Testis (tissue), 2 donors: ENCODE measurements at regions not wholly inside any gene's neighbourhood (a gene's known extent, or its start where the extent isn't known, plus 50 kb on each side); places are given as distances from the start of the nearest gene placed in this dataset.

ENCODE experiments used
- DNase-seq: peaks from one replicate; pipeline ENCODE4 v3.0.0-alpha.2; 2019
- H3K27ac ChIP-seq, 2 donors: fragments of 200-600 bp; sonication (generic); one replicate each; pipeline ENCODE4 v1.5.1; 2019
- H3K27me3 ChIP-seq: fragments of 200-600 bp; sonication (generic); one replicate; pipeline ENCODE4 v1.5.1; 2019
- H3K36me3 ChIP-seq: fragments of 200-600 bp; sonication (generic); one replicate; pipeline ENCODE4 v1.5.1; 2017; ENCODE audit warnings: low read depth; ENCODE audit errors: missing control alignments
- H3K4me1 ChIP-seq: fragments of 200-600 bp; sonication (generic); one replicate; pipeline ENCODE4 v1.5.1; 2019
- H3K4me3 ChIP-seq, 2 donors: fragments of 200-600 bp; sonication (generic); one replicate each; pipeline ENCODE4 v1.5.1; 2017 to 2019
- H3K9me3 ChIP-seq: fragments of 200-600 bp; sonication (generic); one replicate; pipeline ENCODE4 v1.5.1; 2017
- CTCF ChIP-seq, 3 experiments: fragments of 450-650 bp in 2 of 3; fragments of 200-600 bp in 1 of 3; sonication (generic) in 1 of 3; IDR thresholded peaks; one replicate each; pipeline ENCODE4 v1.5.1; 2016 to 2019; ENCODE audit warnings: antibody characterized with exemption in 3 of 3, mild to moderate bottlenecking in 2 of 3, moderate library complexity in 1 of 3
- POLR2A ChIP-seq: fragments of 450-650 bp; IDR thresholded peaks from one replicate; pipeline ENCODE4 v1.6.1; 2017; ENCODE audit warnings: antibody characterized with exemption, mild to moderate bottlenecking, moderate library complexity
- WGBS, 2 donors: methylation state at CpG; one replicate each; pipeline ENCODE4 v1.1.5; 2018; 5-methylcytosine and 5-hydroxymethylcytosine counted together
- intact Hi-C: fragments of 100-400 bp; cut with DNase I; formaldehyde crosslinking; loops from one replicate; pipeline ENCODE4 v1.15.1; 2023; ENCODE audit warnings: low total_unique reads

GRCh38 chr19:13599681-13600080 lies 93.4 kb upstream of the CACNA1A start:
- Histone ChIP-seq H3K4me1 (no peaks in the 10 kb centered on the region), H3K4me3 (no peak overlapping the region), H3K36me3 (no peaks in the 10 kb centered on the region), H3K27me3 (no peaks in the 10 kb centered on the region), H3K27ac (no peak overlapping the region), H3K9me3 (no peaks in the 10 kb centered on the region)
- intact Hi-C loops, result loop anchor here (10.0 kb wide), 2 partner anchors 125 to 275 kb away; partner anchors contain the start of gene NANOS3
- TF ChIP-seq CTCF (IDR thresholded peaks at IDR 0.05) (no peak), POLR2A (no peak)
- WGBS, 2 donors, result 56 to 84% methylated on average over 20 to 22 of the region's 22 CpGs
- no peak for DNase-seq

- TF ChIP-seq POLR2A (no peak), CTCF (IDR thresholded peaks at IDR 0.05) (no peak)
- Histone ChIP-seq H3K27me3 (no peaks in the 10 kb centered on the region), H3K27ac (no peak overlapping the region), H3K4me1 (no peaks in the 10 kb centered on the region), H3K9me3 (no peaks in the 10 kb centered on the region), H3K36me3 (no peaks in the 10 kb centered on the region), H3K4me3 (no peak overlapping the region)
- intact Hi-C loops, result loop anchor here (10.0 kb wide), 2 partner anchors 127 to 277 kb away; partner anchors contain the start of gene NANOS3
- no peak for DNase-seq
Measured at GRCh38 chr19:13598098-13598497, 91.8 kb upstream of the CACNA1A start.

- TF ChIP-seq POLR2A, result no peak
- peak; percentile 35 to 61 (median 48) for TF ChIP-seq CTCF (IDR thresholded peaks at IDR 0.05)
- intact Hi-C loops, result loop anchor here (10.0 kb wide), 2 partner anchors 127 to 277 kb away; partner anchors contain the start of gene NANOS3
- no peaks in the 10 kb centered on the region for H3K36me3 ChIP-seq
- H3K27me3 ChIP-seq, result no peaks in the 10 kb centered on the region
- H3K9me3 ChIP-seq, result no peaks in the 10 kb centered on the region
- H3K27ac ChIP-seq, result no peak overlapping the region
- no peak overlapping the region for H3K4me3 ChIP-seq
- peak; percentile 57 for DNase-seq
- 18 to 23% methylated on average over 3 of the region's 3 CpGs for WGBS, 2 donors
- no peaks in the 10 kb centered on the region for H3K4me1 ChIP-seq
Measured at GRCh38 chr19:13597640-13598039, 91.4 kb upstream of the CACNA1A start.

- Histone ChIP-seq H3K4me1 (no peaks in the 10 kb centered on the region), H3K4me3 (peak overlapping the region in 1 of 2 donors; percentile 31), H3K27ac (no peak overlapping the region), H3K9me3 (no peaks in the 10 kb centered on the region), H3K36me3 (no peaks in the 10 kb centered on the region), H3K27me3 (no peaks in the 10 kb centered on the region)
- intact Hi-C loops, result no loop called here
- WGBS, 2 donors, result 17 to 22% methylated on average over 24 to 29 of the region's 29 CpGs
- peak; percentile 86 to 99 (median 88) for TF ChIP-seq CTCF (IDR thresholded peaks at IDR 0.05)
- no peak for TF ChIP-seq POLR2A
- peak; percentile 82 for DNase-seq
Measured at GRCh38 chr19:13588957-13589833, 82.9 kb upstream of the CACNA1A start.

- no peak overlapping the region for H3K4me3 ChIP-seq
- no peaks in the 10 kb centered on the region for H3K4me1 ChIP-seq
- no peaks in the 10 kb centered on the region for H3K36me3 ChIP-seq
- no peak overlapping the region for H3K27ac ChIP-seq
- no peaks in the 10 kb centered on the region for H3K27me3 ChIP-seq
- TF ChIP-seq POLR2A, result no peak
- no peak for TF ChIP-seq CTCF (IDR thresholded peaks at IDR 0.05)
- no peaks in the 10 kb centered on the region for H3K9me3 ChIP-seq
- 75 to 83% methylated on average over 3 of the region's 3 CpGs for WGBS, 2 donors
- intact Hi-C loops, result no loop called here
- no peak for DNase-seq
Measured at GRCh38 chr19:13585512-13585911, 79.2 kb upstream of the CACNA1A start.
